Bronchial epithelial cell (primary cell): ENCODE measurements at regions not wholly inside any gene's neighbourhood (a gene's known extent, or its start where the extent isn't known, plus 50 kb on each side); places are given as distances from the start of the nearest gene placed in this dataset.

ENCODE experiments used
- DNase-seq: peaks from one replicate; pipeline ENCODE4 v3.0.0-alpha.2; 2010; ENCODE audit warnings: low read depth
- FAIRE-seq: peaks from 2 replicates; lab custom pipeline; 2011; peaks lifted over from hg19 to GRCh38; lab: Jason Lieb, UNC
- H3K27me3 ChIP-seq: 2 replicates; pipeline ENCODE4 v1.5.1; 2011; ENCODE audit warnings: low read length; ENCODE audit not compliant: control insufficient read depth, insufficient read depth
- H3K36me3 ChIP-seq: 2 replicates; pipeline ENCODE4 v1.5.1; 2011; ENCODE audit warnings: low read length; ENCODE audit not compliant: control insufficient read depth, insufficient read depth
- H3K4me3 ChIP-seq: 2 replicates; pipeline ENCODE4 v1.5.1; 2011; ENCODE audit warnings: mild to moderate bottlenecking, low read depth, low read length, control low read depth
- CTCF ChIP-seq: IDR thresholded peaks from 2 replicates; pipeline ENCODE4 v1.5.1; 2011; ENCODE audit warnings: mild to moderate bottlenecking, moderate library complexity, low read length, control low read depth, inconsistent platforms; ENCODE audit not compliant: insufficient read depth, severe bottlenecking

- FAIRE-seq (no peak), DNase-seq (no peak)
- no peaks in the 10 kb centered on the region for H3K27me3 ChIP-seq
- TF ChIP-seq CTCF: no peak
- no peaks in the 10 kb centered on the region for H3K36me3 ChIP-seq
- H3K4me3 ChIP-seq: no peak overlapping the region
Observed at GRCh38 chr2:136715146-136715545, 50.2 kb upstream of the THSD7B start.

- TF ChIP-seq CTCF: no peak
- no peak for FAIRE-seq
- H3K36me3 ChIP-seq: no peaks in the 10 kb centered on the region
- no peaks in the 10 kb centered on the region for H3K27me3 ChIP-seq
- DNase-seq: no peak
- H3K4me3 ChIP-seq: no peak overlapping the region
Observed at GRCh38 chr2:136714452-136714951, 50.8 kb upstream of the THSD7B start.

- DNase-seq (no peak), FAIRE-seq (no peak)
- H3K27me3 ChIP-seq: no peaks in the 10 kb centered on the region
- H3K36me3 ChIP-seq: no peaks in the 10 kb centered on the region
- no peak for TF ChIP-seq CTCF
- no peak overlapping the region for H3K4me3 ChIP-seq
Observed at GRCh38 chr2:136713739-136714138, 51.6 kb upstream of the THSD7B start.

GRCh38 chr2:136705336-136705735 lies 60.0 kb upstream of the THSD7B start:
- Histone ChIP-seq H3K27me3 (no peaks in the 10 kb centered on the region), H3K36me3 (no peaks in the 10 kb centered on the region), H3K4me3 (no peak overlapping the region)
- DNase-seq (no peak), FAIRE-seq (no peak)
- TF ChIP-seq CTCF: no peak

GRCh38 chr2:136703214-136703613 lies 62.1 kb upstream of the THSD7B start:
- Histone ChIP-seq H3K36me3 (no peaks in the 10 kb centered on the region), H3K27me3 (no peaks in the 10 kb centered on the region), H3K4me3 (no peak overlapping the region)
- FAIRE-seq (no peak), DNase-seq (peak; percentile 23)
- no peak for TF ChIP-seq CTCF

- H3K27me3 ChIP-seq: no peaks in the 10 kb centered on the region
- DNase-seq (no peak), FAIRE-seq (no peak)
- H3K4me3 ChIP-seq: no peak overlapping the region
- no peaks in the 10 kb centered on the region for H3K36me3 ChIP-seq
- no peak for TF ChIP-seq CTCF
Observed at GRCh38 chr2:136696438-136696837, 68.9 kb upstream of the THSD7B start.
